GM23338 (cell line): ENCODE measurements at regions not wholly inside any gene's neighbourhood (a gene's known extent, or its start where the extent isn't known, plus 50 kb on each side); places are given as distances from the start of the nearest gene placed in this dataset.

Source experiments
- ATAC-seq: fragments of 200-7000 bp; cut with Tn5 transposase; 3 replicates; pipeline ENCODE4 v1.9.1; 2020
- DNase-seq: peaks from one replicate; pipeline ENCODE4 v3.0.0-alpha.2; 2015; ENCODE audit warnings: low spot score
- H2AFZ ChIP-seq: fragments of 200-600 bp; sonication (generic); 2 replicates; pipeline ENCODE4 v1.8.0; 2016; ENCODE audit warnings: antibody characterized with exemption, mild to moderate bottlenecking, moderate library complexity
- H3F3A ChIP-seq: fragments of 200-600 bp; sonication (generic); replicated peaks from 2 replicates; pipeline ENCODE4 v1.8.0; 2017; ENCODE audit warnings: antibody characterized with exemption, mixed run types, low read depth
- H3K27ac ChIP-seq: fragments of 200-600 bp; sonication (generic); 2 replicates; pipeline ENCODE4 v1.6.1; 2016; ENCODE audit warnings: low read depth
- H3K27me3 ChIP-seq: fragments of 200-600 bp; sonication (generic); 2 replicates; pipeline ENCODE4 v1.8.0; 2016; ENCODE audit warnings: mild to moderate bottlenecking, mixed run types, moderate library complexity; ENCODE audit not compliant: insufficient read depth
- H3K36me3 ChIP-seq: fragments of 200-600 bp; sonication (generic); 2 replicates; pipeline ENCODE4 v1.8.0; 2016; ENCODE audit warnings: mild to moderate bottlenecking; ENCODE audit not compliant: insufficient read depth
- H3K4me1 ChIP-seq: fragments of 200-600 bp; sonication (generic); 2 replicates; pipeline ENCODE4 v1.8.0; 2016; ENCODE audit warnings: mild to moderate bottlenecking, moderate library complexity; ENCODE audit not compliant: insufficient read depth
- H3K4me2 ChIP-seq: fragments of 200-600 bp; sonication (generic); 2 replicates; pipeline ENCODE4 v1.7.1; 2017; ENCODE audit warnings: mixed run types
- H3K4me3 ChIP-seq: fragments of 200-600 bp; sonication (generic); 2 replicates; pipeline ENCODE4 v1.6.1; 2016; ENCODE audit warnings: mixed run types
- H3K79me2 ChIP-seq: fragments of 200-600 bp; sonication (generic); replicated peaks from 2 replicates; pipeline ENCODE4 v1.8.0; 2017; ENCODE audit warnings: mild to moderate bottlenecking; ENCODE audit not compliant: insufficient read depth
- H3K9me2 ChIP-seq: fragments of 200-600 bp; sonication (generic); 2 replicates; pipeline ENCODE4 v1.8.0; 2017; ENCODE audit not compliant: insufficient read depth
- H4K20me1 ChIP-seq: fragments of 200-600 bp; sonication (generic); replicated peaks from 2 replicates; pipeline ENCODE4 v1.8.0; 2017; ENCODE audit warnings: mild to moderate bottlenecking; ENCODE audit not compliant: insufficient read depth
- H3K27ac Mint-ChIP-seq: 2 replicates; pipeline ENCODE4 v1.8.0; 2020; ENCODE audit warnings: inconsistent platforms, mild to moderate bottlenecking, moderate library complexity, mixed read lengths
- H3K27me3 Mint-ChIP-seq: 3 replicates; pipeline ENCODE4 v1.8.0; 2022; ENCODE audit warnings: low read depth, mild to moderate bottlenecking, moderate library complexity, mixed read lengths, inconsistent platforms; ENCODE audit not compliant: insufficient read depth, poor library complexity
- H3K36me3 Mint-ChIP-seq: 3 replicates; pipeline ENCODE4 v1.8.0; 2021; ENCODE audit warnings: low read depth, mild to moderate bottlenecking, inconsistent platforms, moderate library complexity, mixed read lengths
- H3K4me1 Mint-ChIP-seq: 3 replicates; pipeline ENCODE4 v1.8.0; 2020; ENCODE audit warnings: mild to moderate bottlenecking, inconsistent platforms, mixed read lengths
- H3K4me3 Mint-ChIP-seq: 3 replicates; pipeline ENCODE4 v1.8.0; 2021; ENCODE audit warnings: moderate library complexity, mild to moderate bottlenecking, inconsistent platforms, mixed read lengths
- H3K9me3 Mint-ChIP-seq: 3 replicates; pipeline ENCODE4 v1.8.0; 2020; ENCODE audit warnings: moderate library complexity, mild to moderate bottlenecking, inconsistent platforms, mixed read lengths
- CREB1 ChIP-seq: fragments of 250-450 bp; sonication (Bioruptor Pico); IDR thresholded peaks from 2 replicates; pipeline ENCODE4 v1.5.0; 2020; ENCODE audit warnings: low read depth, mild to moderate bottlenecking, moderate library complexity
- ETS1 ChIP-seq: IDR thresholded peaks from 2 replicates; pipeline ENCODE4 v1.6.1; 2016; ENCODE audit warnings: antibody characterized with exemption
- EZH2 ChIP-seq: fragments of 200-600 bp; sonication (generic); IDR thresholded peaks from one replicate; pipeline ENCODE4 v1.8.0; 2017; ENCODE audit warnings: antibody characterized with exemption, mild to moderate bottlenecking, low read depth; ENCODE audit not compliant: unreplicated experiment
- EZH2phosphoT487 ChIP-seq: fragments of 200-600 bp; sonication (generic); IDR thresholded peaks from one replicate; pipeline ENCODE4 v1.8.1; 2018; ENCODE audit warnings: antibody characterized with exemption; ENCODE audit not compliant: unreplicated experiment
- NANOG ChIP-seq: IDR thresholded peaks from 2 replicates; pipeline ENCODE4 v1.6.1; 2016; ENCODE audit warnings: antibody characterized with exemption, borderline replicate concordance
- REST ChIP-seq: IDR thresholded peaks from one replicate; pipeline ENCODE4 v1.6.1; 2018; ENCODE audit warnings: antibody characterized with exemption; ENCODE audit not compliant: unreplicated experiment
- STAT1 ChIP-seq: IDR thresholded peaks from one replicate; pipeline ENCODE4 v1.6.1; 2016; ENCODE audit warnings: antibody characterized with exemption; ENCODE audit not compliant: unreplicated experiment
- ZNF114 ChIP-seq: fragments of 250-450 bp; sonication (Bioruptor Pico); IDR thresholded peaks from 2 replicates; pipeline ENCODE4 v1.5.0; 2020; ENCODE audit warnings: mild to moderate bottlenecking, moderate library complexity
- ZNF331 ChIP-seq: fragments of 250-450 bp; sonication (Bioruptor Pico); IDR thresholded peaks from 2 replicates; pipeline ENCODE4 v1.5.0; 2020; ENCODE audit warnings: low read depth, mild to moderate bottlenecking, moderate library complexity

- no peak for TF ChIP-seq ETS1
- TF ChIP-seq REST = no peak
Observed at GRCh38 chr5:165188556-165189175, 1683.2 kb downstream of the MAT2B start (continued).

GRCh38 chr5:165196961-165197360, 1691.5 kb downstream of the MAT2B start:
- Mint-ChIP-seq H3K4me3 (no peak overlapping the region), H3K9me3 (no peaks in the 10 kb centered on the region), H3K36me3 (no peaks in the 10 kb centered on the region), H3K27ac (no peak overlapping the region), H3K4me1 (no peaks in the 10 kb centered on the region), H3K27me3 (no peaks in the 10 kb centered on the region)
- TF ChIP-seq ETS1 = no peak
- Histone ChIP-seq H2AFZ (no peak overlapping the region), H3K79me2 (no peaks in the 10 kb centered on the region), H3F3A (no peaks in the 10 kb centered on the region), H4K20me1 (no peaks in the 10 kb centered on the region), H3K4me1 (no peaks in the 10 kb centered on the region), H3K27me3 (no peaks in the 10 kb centered on the region), H3K4me3 (no peak overlapping the region), H3K4me2 (no peak overlapping the region), H3K36me3 (no peaks in the 10 kb centered on the region), H3K9me2 (no peaks in the 10 kb centered on the region), H3K27ac (no peak overlapping the region)
- ATAC-seq (no peak), DNase-seq (no peak)

- H3K4me1 Mint-ChIP-seq = peaks cover 13% of the 10 kb centered on the region
- H3K9me2 ChIP-seq = no peaks in the 10 kb centered on the region
- no peaks in the 10 kb centered on the region for H3K36me3 ChIP-seq
- H3K4me1 ChIP-seq = peaks cover 13% of the 10 kb centered on the region
- H3K36me3 Mint-ChIP-seq = no peaks in the 10 kb centered on the region; the same call in 2 of the 3 replicates
- no peaks in the 10 kb centered on the region for H3K79me2 ChIP-seq
- no peak overlapping the region for H3K4me3 ChIP-seq
- no peak overlapping the region for H3K4me2 ChIP-seq
- H3K27ac ChIP-seq = no peak overlapping the region
- peaks cover 2% of the 10 kb centered on the region for H3K27me3 Mint-ChIP-seq
- ATAC-seq = no peak
- no peaks in the 10 kb centered on the region for H3F3A ChIP-seq
- H3K27me3 ChIP-seq = no peaks in the 10 kb centered on the region
- H2AFZ ChIP-seq = no peak overlapping the region
- no peak for DNase-seq
- H3K9me3 Mint-ChIP-seq = no peaks in the 10 kb centered on the region
- no peak overlapping the region for H3K4me3 Mint-ChIP-seq
- H3K27ac Mint-ChIP-seq = no peak overlapping the region
- H4K20me1 ChIP-seq = no peaks in the 10 kb centered on the region
- TF ChIP-seq CREB1 (CRISPR knock-in tag) (no peak), STAT1 (no peak), ZNF114 (CRISPR knock-in tag) (no peak), REST (no peak), ZNF331 (CRISPR knock-in tag) (no peak), ETS1 (no peak), NANOG (no peak), EZH2 (no peak), EZH2phosphoT487 (no peak)
Observed at GRCh38 chr5:165201369-165201768, 1696.0 kb downstream of the MAT2B start.
